HG03469 (cell line): ENCODE measurements at regions not wholly inside any gene's neighbourhood (a gene's known extent, or its start where the extent isn't known, plus 50 kb on each side); places are given as distances from the start of the nearest gene placed in this dataset.
"Not testable (repeated sequence)": the region's sequence is repeated elsewhere in the genome, so short reads cannot be mapped to it uniquely, and the experiment has no call there.

Source experiments
- ATAC-seq: cut with Tn5 transposase; IDR thresholded peaks from one replicate; pipeline ENCODE4 v1.9.1; 2021; ENCODE audit warnings: mild to moderate bottlenecking, moderate library complexity, moderate number of reproducible peaks; ENCODE audit not compliant: unreplicated experiment

DNA sequence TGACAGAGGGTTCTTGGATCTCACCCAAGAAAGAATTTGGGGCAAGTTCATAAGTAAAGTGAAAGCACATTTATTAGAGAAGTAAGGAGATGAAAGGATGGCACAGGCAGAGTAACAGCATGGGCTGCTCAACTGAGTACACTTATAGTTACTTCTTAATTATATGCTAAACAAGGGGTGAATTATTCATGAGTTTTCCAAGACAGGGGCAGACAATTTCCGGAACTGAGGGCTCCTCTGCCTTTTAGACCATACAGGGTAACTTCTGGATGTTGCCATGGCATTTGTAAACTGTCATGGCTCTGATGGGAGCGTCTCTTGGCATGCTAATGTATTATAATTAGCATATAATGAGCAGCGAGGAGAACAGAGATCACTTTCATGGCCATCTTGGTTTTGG, 221.2 kb upstream of the STT3B start:
- no peak for ATAC-seq

DNA sequence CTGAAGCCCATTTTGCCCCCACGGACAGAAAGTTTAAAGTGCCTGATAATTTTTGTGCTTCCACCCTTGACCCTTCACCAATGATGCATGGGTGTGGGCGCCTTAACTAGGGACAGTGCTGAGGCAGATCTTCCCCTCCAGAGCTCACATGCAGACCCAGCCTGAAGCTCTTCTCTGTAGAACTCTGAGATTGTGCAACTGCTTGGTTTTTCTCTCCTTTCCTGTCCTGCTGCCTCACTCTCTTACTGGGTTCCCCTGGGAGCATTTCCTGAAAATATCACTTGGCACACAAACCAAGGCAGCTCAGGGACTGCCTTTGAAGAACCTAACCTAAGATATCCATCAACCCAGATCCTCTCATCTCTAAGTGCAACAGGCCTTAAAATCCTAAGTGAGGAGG, 220.3 kb upstream of the STT3B start:
- no peak for ATAC-seq

DNA sequence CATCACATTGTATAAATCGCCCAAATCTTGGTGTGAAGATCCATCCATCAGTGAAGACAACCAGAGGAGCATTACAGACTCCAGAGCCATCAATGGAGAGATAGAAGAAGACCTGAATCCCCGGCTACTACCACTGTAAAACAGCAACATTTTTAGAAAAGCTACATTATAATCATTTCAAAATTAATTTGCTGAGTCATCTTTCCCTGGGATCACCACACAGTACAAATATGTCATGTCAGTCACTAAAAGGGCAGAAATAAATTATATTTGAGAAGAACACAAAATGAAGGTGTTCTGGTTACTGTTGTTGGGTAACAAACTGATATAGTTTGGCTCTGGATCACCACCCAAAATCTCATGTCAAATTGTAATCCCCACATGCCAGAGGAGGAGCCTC, 218.5 kb upstream of the STT3B start:
- no peak for ATAC-seq

DNA sequence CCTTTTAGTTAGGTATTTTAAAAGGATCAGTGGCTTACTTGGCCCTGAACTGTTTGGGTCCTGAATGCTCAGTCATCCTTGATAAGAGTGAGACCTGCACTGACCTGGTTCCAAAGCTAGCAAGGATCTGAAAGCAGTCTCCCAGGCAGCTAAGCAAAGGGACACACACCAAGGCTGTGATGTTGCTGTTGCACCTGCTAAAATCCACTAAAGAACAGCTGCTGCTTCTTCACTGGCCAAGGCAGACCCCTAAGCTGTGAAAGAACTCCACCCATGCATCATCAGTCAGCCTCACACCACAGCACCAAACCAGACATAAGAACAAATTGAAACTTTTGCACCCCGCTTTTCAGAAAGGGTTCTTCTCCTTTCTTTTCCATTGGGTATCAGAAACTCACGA, 213.4 kb upstream of the STT3B start:
- ATAC-seq = no peak

DNA sequence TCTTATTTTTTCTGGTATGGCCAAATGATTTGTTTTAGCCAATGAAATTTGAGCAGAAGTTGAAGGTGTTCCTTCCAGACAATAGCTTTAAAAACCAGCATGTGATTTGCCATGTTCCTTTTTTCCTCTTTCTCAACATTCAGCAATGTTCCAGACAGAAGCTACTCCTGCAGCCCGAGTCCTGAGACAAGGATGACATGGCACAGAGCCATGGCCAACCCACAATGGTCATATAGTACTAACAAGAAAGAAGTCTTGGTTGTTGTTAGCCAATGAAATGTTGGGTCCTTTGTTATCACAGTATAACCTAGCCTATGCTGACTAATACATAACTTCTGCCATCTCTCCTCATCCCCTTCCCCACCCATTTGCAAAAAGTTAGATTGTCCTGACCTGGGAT, 211.1 kb upstream of the STT3B start:
- ATAC-seq = no peak

DNA sequence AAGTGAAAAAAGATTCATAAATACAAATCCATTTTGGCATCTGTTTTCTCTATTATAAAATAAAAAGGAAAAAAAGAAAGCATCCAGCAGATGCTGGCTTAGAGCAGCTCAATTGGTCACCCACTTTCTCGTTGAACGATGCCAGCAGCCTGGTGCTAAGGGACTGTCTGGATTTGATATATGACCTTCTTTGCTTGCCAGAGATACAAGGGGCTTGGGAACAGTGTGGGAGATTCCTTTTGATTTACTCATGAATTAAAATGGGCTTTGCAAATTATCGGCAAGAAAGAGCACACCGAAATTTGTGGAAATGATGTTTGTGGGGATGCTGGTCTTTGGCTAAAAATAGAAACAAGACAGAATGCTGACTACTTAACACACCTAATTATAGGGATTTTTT, 210.3 kb upstream of the STT3B start:
- no peak for ATAC-seq

DNA sequence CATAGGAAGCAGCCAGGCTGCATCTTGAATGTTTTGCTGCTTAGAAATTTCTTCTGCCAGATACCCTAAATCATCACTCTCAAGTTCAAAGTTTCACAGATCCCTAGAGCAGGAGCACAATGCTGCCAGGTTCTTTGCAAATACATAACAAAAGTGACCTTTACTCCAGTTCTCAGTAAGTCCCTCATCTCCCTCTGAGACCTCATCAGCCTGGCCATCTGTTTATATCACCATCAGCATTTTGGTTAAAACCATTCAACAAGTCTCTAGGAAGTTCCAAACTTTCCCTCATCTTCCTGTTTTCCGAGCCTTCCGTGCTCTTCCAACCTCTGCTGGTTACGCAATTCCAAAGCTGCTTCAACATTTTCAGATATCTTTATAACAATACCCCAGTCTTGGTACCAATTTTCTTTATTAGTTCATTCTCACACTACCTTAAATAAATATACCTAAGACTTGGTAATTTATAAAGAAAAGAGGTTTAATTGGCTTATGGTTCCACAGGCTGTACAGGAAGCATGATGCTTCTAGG, 204.8 kb upstream of the STT3B start:
- ATAC-seq = not testable (repeated sequence)

DNA sequence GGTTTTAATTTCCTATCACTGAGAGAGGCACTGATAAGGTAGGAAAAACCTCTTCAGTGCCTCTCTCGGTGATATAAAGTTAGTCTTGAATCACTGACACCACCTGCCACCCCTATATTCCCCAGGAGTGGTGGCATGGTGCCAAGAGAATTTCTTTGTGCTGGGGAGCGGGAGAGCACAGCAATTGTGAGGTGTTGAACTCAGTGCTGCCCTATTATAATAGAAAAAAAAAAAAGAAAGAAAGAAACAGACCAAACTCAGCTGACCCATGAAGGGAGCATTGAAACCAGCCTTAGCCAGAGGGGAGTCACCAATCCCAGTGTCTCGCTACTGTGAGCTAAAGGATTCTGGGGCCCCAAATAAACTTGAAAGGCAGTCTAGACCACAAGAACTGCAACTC, 201.4 kb upstream of the STT3B start:
- ATAC-seq = no peak

DNA sequence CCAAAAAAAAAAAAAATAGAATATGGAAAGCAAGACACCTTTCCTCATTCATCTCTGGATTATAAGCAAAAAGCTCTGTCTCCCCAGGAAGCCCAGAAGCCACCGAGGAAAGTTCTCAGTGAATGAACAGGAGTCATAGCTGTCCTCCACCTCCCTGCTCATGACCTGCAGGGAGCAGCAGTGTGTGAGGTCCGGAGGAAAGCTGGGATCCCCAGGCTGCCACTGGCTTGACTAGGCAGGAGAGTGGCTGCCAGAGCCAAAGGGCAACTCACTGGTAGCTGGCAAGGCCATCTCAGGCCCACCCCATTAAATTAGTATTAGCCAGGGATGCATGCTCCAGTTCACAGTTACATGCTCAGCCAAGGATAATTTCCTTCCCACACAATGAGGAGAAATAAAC, 191.6 kb upstream of the STT3B start:
- ATAC-seq = no peak

DNA sequence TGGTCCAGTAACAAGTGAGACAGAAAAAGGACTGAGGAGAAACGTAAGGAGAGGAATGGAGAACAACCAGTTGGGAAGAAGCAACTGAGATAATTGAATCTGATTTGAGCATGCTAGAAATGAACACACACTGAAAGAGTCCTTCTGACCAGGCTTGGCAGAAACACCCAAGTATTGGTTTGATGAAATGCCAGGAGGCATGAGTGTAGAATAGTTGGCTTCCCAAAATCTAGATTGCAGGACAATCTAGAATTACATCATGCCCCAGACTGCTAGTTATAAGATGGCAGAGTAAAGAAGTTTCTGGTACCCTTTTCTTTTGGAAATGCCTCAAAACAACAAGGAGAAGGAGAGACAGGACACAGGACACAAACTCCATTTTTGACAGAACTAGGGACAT, 189.7 kb upstream of the STT3B start:
- no peak for ATAC-seq

DNA sequence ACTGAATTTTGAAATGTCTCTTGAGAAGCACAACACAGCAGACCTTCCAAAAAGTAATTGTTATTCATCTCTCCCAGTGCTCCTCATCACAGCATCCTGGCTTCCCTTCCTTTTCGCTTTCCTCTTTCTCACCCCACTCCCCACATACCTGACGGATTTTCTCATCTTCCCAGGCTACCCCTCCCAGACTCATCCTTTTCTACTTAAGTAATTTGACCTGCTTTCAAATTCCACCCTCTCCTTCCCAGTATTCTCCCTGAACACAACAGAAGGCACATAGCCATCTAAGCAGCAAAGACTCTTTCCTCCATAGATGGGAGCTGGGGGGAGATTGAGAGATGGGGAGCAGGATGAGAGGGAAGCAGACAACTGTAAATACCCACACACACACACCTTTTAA, 187.1 kb upstream of the STT3B start:
- no peak for ATAC-seq

DNA sequence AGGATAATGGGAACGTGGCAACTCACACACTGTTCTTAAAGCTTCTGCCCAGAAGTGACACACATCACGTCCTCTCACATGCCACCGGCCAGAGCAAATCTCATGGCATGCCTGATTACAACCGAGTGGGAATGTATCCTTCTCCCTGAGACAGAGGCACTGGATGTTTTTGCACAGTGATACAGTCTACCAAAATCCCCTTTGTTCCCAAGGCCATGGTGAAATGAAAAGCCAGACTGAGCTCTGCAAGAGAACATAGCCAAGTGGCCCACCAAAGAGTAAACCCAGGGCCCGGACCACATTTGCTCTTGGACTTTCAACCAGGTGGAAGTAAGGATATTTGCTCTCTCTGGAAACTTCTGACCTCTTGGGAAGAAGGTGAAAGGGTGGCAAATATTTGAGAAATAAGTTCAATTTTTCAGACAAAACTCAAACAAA, 186.2 kb upstream of the STT3B start:
- no peak for ATAC-seq

DNA sequence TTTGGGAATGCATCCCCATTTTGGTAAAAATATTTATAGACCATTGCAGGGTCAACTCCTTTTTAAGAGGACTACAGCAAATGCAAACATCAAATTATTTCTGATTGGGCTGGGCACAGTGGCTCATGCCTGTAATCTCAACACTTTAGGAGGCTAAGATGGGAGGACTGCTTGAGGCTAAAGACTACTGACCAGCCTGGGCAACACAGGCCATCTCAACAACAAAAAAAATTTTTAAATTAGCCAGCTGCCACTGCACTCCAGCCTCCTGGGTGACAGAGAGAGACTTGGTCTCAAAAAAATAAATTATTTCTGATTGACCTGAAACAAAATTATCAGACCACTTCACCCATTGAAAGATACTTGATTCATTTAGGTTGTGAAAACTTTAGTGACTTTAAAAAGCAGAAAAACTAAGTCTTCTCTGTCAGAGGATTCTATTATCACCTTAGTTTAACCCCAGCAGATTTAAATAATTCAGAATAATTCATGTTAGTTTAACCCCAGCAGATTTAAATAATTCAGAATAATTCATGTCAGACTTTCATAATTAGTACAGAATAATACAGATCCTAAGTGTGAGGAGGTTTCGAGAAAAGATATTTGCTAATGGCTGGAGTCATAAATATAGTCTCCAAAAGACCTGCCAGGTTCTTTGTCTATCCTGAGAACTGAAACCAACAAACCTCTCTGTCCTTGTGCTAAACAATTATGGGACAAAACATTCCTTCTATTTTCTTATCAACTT, 183.6 kb upstream of the STT3B start:
- no peak for ATAC-seq

DNA sequence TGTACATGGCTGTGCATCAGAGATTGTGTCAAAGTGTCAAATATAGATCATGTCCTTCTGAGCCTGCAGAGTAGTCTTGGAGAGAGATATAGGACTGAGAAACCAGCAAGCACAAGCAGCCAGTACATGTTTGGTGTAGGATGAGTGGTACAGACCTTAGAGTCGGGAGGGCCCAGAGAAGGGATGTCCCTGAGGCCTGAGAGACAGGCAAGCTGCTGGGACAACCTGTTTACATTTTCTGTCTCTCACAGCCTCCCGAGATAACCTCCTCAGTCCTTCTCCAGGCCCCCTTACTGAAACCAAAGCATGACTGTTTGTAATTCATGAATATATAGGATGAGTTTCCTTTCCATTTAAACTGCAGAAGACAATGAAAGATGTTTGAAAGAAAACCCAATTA, 182.4 kb upstream of the STT3B start:
- ATAC-seq = no peak

DNA sequence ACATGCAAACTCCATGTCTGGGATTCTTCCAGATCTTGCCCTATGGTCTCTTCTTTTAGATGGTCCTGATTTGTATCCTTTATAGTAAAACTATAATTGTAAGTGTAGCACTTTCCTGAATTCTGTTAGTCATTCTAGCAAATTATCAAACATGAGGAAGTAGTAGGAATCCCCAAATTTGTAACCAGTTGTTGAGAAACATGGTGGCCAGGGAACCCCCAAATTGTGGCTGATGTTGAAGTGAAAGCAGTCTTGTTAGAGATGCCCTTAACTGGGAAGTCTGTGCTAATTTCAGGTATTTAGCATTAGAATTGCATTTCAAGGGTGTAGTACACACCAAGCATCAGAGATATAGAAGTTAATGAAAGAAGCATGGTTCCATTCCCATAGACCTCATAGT, 180.4 kb upstream of the STT3B start:
- no peak for ATAC-seq

DNA sequence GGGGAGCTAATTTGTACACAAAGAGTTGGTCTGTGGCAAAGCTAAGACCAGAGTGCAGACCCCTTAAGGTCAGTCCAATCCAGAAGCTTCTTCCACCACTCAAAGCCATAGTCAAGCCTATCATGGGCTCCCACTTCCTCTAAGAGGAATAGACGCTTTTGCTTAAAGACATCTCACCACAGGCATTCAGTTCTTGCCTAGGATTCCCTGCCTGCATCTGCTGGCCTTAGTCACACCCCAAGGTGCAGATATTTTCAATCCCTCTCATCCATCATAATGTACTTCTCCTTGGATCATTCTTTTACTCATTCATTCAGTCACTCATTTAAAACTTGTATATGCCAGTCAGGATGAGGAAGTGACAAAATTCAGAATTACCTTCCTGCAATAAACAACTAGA, 179.6 kb upstream of the STT3B start:
- ATAC-seq = no peak

DNA sequence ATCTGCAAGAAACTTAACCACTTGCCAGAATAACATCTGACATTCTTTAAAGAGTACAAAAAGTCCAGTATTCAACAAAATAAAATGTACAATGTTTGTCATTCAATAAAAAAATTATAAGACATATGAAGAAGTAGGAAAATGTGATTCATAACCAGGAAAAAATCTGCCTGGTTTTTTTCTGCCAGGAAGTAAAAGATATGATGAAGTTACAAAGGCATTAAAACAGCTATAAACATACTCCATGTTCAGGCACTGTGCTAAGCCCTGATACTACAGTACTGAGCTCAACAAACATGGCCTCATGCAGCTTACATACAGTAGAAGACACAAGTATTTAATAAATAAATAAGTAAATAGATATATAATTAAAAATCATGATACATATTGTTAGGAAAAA, 178.4 kb upstream of the STT3B start:
- no peak for ATAC-seq

DNA sequence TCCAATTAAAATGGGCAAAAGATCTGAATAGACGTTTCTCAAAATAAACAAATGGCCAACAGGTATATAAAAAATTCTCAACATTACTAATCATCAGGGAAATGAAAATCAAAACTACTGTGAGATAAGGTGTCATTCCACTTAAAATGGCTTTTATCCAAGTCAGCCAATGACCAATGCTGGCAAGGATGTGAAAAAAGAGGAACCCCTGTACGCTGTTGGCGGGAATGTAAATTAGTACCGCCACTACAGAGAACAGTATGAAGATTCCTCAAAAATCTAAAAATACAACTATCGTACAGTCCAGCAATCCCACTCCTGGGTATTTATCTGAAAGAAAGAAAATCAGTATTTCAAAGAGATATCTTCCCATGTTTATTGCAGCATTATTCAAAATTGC, 176.9 kb upstream of the STT3B start:
- no peak for ATAC-seq

DNA sequence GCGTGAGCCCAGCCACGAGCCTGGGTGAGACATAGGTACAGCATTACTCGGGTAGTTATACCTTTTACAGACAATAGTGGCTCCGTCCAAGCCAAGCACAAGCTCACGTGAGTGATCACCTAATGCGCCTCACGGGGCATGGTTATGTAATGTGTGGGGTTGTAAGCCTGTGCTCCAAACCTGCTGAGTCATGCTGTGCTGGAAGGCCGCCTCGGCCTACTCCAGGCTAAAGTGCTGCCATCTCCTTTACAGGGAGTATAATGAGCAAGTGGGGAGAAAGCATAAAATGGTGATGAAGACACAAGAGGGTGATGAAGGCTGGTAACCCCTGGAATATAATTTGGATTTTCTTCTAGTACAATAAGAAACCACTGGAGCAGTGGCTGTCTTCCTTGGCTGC, 175.8 kb upstream of the STT3B start:
- ATAC-seq = no peak

DNA sequence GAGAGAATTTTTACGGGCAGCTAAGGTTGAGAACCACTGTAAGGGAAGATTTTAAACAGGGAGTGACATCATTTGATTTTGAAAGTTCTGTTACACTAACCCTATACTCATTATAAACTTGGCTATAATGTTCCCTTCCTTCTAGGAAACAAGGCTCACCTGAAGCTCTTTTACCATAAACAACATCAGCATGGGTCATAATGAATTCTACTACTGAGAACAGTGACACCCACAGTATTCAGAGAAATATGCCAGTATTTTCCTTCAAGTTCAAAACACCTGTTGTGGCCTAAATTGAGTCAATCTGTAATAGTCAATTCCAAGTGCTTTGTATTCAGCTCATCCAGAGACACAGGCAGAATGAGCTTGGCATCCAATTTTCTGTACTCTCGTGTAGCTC, 175.3 kb upstream of the STT3B start:
- no peak for ATAC-seq

DNA sequence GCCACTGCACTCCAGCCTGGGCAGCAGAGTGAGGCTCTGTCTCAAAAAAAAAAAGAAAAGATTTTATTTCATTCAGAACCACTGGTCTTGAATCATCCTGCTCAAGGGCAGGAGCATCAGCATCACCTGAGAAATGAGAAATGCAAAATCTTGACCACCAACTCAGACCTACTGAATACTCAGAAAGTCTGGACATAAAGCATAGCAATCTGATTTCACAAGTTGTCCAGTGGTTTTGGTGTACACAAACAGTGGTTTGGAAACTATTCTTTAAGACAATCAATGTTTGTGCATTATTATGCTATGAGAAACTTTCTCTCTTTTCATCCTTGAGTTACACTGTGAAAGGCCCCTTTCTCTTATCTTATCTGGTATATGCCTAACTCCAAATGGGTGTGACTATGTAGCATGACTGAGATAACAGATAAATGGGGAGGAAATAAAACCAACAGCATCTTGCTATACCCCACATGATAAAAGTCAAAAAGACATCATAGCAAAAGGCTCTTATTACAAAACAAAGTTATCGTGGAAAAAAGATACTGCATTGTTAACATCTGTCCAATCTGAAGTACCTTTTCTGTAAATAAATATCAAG, 174.2 kb upstream of the STT3B start:
- ATAC-seq = no peak

DNA sequence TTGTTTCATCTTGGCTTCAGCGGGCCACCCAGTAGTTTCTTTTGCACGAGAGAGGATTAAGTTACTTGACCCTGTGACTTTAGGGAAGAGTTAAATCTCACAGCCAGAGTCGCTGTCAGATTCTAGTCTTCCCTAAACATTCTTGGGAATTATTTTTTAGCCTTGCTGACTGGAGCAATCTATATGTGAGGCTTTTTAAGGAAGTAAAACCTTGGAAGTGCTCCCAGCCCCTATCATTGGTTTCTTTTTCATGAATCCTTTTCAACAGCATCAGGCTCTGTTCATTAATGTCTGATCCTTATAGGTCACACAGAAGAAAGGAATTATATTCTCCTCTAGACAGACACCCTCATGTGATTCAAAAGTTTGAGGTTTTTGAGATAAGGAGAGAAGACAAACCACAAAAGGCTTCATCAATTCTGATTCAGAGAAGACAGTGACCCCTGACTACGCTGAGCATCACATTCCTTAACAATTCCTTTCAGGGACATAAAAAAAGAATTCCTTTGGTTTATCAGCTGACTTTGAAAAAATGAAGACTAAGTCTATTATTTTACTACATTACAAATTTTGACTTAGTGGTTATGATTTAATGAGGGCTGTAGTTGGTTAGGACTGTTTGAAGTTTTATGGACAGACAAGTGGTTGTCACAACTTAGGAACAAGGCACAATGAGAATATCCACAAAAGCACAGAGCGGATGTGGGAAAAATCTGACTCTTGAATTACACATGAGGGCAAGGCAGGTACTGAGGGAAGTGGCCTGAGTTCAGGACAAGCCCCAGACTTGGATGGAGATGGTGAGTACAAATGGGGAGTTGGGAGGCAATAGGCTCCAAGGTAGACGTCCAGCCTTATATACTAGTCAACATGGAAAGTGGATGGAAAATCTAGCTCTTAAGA, 171.1 kb upstream of the STT3B start:
- no peak for ATAC-seq
